Hindlimb muscle (tissue), 1 donor: ENCODE measurements at regions not wholly inside any gene's neighbourhood (a gene's known extent, or its start where the extent isn't known, plus 50 kb on each side); places are given as distances from the start of the nearest gene placed in this dataset.
"Not testable (repeated sequence)": the region's sequence is repeated elsewhere in the genome, so short reads cannot be mapped to it uniquely, and the experiment has no call there.

Source experiments
- DNase-seq: peaks from one replicate; pipeline ENCODE4 v3.0.0-alpha.2; 2013

DNA sequence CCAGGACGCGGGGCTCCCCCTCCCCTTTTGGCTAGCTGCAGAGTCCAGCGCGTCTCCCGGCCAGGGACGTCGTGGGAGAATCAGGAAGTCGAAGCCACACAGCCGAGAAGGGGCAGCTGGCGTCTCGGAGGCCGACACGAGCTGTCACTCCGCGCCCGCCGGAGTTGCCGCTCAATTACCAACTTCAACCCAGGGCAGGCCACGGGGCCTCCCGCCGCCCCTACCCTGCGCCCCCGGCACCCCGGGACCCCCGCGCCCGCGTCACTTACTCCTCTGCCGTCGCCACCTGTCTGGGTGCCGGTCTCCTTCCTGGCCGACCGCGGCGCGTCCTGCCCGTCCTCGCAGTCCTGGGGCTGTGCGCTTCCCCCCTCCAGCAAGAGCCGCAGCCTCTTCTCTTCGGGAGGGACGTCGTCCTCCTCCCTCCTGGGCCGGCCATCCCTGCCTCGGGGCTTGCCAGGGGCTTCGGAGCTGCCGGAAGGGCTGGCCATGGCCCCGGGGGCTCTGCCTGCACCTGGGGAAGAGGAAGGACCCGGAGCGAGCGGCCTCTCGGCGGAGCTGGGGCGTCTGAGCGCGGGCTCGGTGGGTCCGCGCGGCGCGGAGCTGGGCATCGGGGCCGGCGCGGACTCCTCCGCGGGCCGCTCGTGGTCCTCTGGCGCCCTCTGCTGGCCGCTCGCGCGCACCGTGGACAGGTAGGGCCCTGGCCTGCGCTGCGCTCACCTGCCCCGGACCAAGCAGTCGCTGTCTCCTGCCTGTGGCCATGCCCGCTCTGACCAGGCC, 65.6 kb upstream of the CLEC6A start:
- peak; percentile 42 for DNase-seq

DNA sequence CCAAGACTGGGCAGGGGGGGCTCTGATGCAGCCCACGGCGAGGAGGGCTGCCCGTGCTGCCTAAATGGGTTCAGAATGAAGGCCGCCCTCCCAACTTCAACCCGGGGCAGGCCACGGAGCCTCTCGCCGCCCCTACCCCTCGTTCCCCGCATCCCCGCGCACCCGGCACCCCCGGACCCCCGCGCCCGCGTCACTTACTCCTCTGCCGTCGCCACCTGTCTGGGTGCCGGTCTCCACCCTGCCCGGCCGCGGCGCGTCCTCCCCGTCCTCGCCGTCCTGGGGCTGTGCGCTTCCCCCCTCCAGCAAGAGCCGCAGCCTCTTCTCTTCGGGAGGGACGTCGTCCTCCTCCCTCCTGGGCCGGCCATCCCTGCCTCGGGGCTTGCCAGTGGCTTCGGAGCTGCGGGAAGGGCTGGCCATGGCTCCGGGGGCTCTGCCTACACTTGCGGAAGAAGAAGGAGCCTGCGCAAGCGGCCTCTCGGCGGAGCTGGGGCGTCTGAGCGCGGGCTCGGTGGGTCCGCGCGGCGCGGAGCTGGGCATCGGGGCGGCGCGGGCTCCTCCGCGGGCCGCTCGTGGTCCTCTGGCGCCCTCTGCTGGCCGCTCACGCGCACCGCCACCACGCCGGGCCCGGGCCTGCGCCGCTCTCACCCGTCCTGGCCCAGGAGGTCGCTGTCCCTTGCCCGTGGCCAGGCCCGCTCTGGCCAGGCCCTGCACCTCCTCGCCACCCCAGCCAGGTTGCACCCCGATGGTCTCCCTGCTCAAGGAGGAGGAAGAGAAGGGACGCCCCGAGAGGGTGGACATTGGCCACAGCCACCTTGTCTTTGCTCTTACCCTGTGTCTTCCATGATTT, 59.3 kb upstream of the CLEC6A start:
- DNase-seq: peak; percentile 61

DNA sequence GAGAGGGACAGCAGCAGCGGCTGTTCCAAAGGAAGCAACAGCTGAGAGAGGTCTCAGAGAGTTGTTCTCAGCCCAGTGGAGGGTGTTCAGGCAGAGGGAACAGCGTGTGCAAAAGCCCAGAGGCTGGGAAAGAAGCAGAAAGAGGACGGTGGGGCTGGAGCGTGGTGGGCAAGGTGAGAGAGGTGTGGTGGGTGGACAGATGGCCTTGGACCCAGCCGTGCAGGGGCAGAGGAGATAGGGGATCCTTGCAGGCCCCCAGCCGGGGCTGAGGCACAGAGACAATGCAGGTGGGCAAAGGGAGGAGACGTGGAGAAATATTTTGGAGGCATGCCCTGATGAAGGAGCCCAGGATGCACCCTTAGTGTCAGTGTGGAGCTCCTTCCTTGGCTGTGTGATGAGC, 58.4 kb upstream of the CLEC6A start:
- not testable (repeated sequence) for DNase-seq

DNA sequence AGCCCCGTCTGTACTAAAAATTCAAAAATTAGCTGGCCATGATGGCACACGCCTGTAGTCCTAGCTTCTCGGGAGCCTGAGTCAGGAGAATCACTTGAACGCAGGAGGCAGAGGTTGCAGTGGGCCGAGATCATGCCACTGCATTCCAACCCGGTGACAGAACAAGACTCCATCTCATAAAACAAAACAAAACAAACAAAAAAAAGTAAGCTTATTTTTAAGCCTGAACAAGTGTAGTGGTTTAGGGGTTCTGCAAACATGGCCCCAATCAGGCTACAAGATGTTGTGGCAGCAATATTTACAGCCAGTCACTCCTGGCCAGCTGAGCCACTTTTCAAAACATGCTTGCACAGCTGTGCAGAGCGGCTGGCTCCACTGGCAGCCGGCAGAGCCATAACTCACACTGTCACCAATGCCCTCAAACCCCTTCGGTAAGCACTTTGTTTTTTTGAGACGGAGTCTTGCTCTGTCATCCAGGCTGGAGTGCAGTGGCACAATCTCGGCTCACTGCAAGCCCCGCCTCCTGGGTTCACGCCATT, 56.2 kb upstream of the CLEC6A start:
- DNase-seq: not testable (repeated sequence)

DNA sequence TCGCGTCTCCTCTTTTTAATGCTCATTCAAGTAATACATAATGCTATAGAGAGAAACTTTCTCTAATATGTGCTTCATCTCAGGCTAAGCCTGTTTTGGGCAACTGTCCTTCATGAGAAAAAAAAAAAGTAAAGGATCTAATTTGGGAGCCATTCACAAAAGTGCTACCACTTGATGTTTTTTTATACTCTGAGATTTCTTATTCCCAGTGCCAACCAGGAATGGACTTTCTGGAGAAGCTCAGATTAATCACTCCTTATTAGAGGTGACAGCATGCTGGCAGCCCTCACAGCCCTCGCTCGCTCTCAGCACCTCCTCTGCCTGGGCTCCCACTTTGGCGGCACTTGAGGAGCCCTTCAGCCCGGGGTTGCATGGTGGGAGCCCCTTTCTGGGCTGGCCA, 51.9 kb upstream of the CLEC6A start:
- DNase-seq: not testable (repeated sequence)

DNA sequence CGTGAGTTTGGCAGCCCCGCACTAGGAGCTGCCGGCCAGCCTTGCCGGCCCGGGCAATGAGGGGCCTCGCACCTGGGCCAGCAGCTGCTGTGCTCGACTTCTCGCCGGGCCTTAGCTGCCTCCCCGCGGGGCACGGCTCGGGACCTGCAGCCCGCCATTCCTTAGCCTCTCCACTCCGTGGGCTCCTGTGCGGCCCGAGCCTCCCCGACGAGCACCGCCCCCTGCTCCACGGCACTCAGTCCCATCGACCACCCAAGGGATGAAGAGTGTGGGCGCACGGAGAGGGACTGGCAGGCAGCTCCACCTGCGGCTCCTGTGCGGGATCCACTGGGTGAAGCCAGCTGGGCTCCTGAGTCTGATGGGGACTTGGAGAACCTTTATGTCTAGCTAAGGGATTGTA, 51.4 kb upstream of the CLEC6A start:
- not testable (repeated sequence) for DNase-seq
